Coronary artery (tissue), 2 donors: ENCODE measurements at regions not wholly inside any gene's neighbourhood (a gene's known extent, or its start where the extent isn't known, plus 50 kb on each side); places are given as distances from the start of the nearest gene placed in this dataset.

Experiments used
- DNase-seq: peaks from one replicate; pipeline ENCODE4 v3.0.0-alpha.2; 2017; ENCODE audit warnings: low spot score
- H3K27ac ChIP-seq, 2 donors: fragments of 200-600 bp; sonication (generic); one replicate each; pipeline ENCODE4 v1.5.1; 2016 to 2019
- H3K4me3 ChIP-seq: fragments of 200-600 bp; sonication (generic); 2 replicates; pipeline ENCODE4 v1.5.1; 2016; ENCODE audit warnings: mild to moderate bottlenecking, moderate library complexity
- TF ChIP-seq, protein P1 (sequence below): fragments of 200-600 bp; sonication (generic); IDR thresholded peaks from one replicate; pipeline ENCODE4 v1.5.1; 2019; ENCODE audit warnings: antibody characterized with exemption

DNA sequence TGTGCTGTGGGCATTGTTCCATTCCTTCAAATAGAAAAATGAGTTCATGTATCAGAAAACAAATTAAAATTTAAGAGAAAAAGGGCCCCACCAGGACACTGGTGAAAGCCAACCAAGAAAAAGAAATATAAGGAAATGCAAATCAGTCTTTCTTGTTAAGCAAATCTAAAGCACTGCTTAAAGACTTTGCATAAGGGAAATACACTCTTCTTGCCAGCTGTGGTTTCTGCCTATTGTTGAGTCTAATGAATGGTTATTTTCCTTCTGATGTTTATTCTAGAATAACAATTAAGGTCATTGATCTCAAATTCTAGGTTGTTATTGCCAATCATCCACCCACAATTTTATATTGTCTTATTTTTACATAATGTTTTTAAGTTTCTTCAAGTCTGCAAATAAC lies 158.6 kb upstream of the SNX7 start:
- no peak overlapping the region for H3K4me3 ChIP-seq
- TF ChIP-seq, protein P1, sequence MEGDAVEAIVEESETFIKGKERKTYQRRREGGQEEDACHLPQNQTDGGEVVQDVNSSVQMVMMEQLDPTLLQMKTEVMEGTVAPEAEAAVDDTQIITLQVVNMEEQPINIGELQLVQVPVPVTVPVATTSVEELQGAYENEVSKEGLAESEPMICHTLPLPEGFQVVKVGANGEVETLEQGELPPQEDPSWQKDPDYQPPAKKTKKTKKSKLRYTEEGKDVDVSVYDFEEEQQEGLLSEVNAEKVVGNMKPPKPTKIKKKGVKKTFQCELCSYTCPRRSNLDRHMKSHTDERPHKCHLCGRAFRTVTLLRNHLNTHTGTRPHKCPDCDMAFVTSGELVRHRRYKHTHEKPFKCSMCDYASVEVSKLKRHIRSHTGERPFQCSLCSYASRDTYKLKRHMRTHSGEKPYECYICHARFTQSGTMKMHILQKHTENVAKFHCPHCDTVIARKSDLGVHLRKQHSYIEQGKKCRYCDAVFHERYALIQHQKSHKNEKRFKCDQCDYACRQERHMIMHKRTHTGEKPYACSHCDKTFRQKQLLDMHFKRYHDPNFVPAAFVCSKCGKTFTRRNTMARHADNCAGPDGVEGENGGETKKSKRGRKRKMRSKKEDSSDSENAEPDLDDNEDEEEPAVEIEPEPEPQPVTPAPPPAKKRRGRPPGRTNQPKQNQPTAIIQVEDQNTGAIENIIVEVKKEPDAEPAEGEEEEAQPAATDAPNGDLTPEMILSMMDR, result no peak
- no peak for DNase-seq
- H3K27ac ChIP-seq, result no peak overlapping the region

DNA sequence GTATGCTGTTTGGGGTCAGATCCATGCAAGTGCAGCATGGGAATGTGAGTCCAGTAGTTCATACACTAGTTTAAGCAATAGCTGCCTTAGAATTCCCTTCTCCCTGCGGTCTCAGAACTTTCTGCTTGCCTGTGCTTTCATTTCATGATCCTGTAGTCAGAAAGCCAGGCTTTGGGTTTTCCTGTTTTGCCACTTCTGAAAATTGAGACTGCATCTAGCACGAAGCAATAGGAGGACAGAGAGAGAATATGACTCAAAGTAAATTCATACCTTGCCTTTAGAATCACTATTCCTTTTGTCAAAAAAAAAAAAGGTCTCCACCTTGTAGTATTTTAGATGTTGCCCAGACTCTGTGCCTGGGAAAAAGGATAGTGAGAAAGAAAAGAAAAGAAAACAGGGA lies 161.2 kb upstream of the SNX7 start:
- no peak overlapping the region for H3K27ac ChIP-seq
- TF ChIP-seq, protein P1, result no peak
- H3K4me3 ChIP-seq, result no peak overlapping the region
- DNase-seq, result no peak

DNA sequence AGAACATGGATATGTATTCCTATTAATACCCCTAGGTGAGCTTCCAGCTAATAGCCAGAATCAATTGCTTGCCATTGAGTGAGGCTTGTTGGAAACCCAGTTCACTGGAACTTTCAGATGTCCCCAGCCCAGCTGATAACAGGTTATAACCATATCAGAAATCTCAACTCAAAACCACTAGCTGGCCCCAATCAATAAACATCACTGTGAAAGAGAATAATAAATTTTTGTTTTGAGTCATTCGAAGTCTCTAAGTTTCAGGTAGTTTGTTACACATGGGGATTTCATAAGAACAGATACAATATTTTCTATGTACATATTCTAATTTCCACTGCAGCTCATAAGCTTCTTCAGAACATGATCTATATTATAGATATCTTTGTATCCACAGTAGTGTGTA lies 162.9 kb upstream of the SNX7 start:
- no peak overlapping the region for H3K4me3 ChIP-seq
- H3K27ac ChIP-seq, result no peak overlapping the region
- no peak for DNase-seq
- TF ChIP-seq, protein P1, result no peak

DNA sequence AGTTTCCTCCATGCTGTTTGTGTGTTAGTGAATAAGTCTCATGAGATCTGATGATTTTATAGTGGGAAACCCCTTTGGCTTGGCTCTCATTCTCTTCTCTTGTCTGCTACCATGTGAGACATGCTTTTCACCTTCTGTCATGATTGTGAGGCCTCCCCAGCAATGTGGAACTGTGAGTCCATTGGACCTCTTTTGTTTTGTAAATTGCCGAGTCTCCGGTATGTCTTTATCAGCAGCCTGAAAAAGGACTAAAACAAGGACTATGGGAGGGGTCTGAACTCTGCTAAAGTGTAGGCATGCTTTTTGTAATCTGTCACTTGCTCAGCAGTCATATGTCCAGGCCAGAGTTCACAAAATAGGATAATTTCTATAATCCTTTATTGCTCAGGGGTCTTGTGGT lies 164.0 kb upstream of the SNX7 start:
- no peak for DNase-seq
- H3K4me3 ChIP-seq, result no peak overlapping the region
- H3K27ac ChIP-seq, result no peak overlapping the region
- TF ChIP-seq, protein P1, result no peak

DNA sequence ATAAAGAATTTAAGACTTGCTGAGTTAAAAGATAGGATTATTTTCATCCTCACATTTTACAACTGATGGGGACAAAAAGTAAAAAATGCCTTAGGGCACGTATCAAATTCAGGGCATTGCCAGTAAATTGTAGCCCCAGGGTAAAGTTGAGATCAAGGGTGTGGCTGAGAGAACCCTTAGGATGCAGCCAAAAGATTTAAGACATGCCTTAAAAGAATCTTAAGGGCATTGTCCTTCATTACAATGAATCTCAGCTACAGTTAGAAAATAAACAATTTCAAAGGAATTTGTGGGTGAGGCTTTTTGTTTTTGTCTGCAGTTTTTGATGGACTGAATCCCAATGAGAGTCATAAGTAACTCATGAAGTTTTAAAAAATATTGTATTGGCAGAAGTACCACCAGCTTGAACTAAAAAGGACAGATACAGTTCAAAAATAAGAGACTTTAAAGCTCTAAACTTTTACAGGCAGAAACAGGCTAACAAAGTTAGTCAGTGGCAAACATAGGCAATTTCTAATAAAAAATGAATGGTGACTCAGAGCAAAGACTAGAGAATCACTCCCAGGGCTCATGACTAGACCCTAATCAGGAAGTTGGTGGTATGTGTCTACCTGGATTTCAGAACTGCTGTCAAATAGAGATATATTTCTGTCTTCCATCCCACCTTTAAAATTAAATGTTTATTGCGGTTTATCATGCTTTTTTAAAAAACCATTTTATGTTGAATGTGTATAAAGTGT lies 165.1 kb upstream of the SNX7 start:
- TF ChIP-seq, protein P1, result no peak
- no peak for DNase-seq
- Histone ChIP-seq H3K27ac (no peak overlapping the region), H3K4me3 (no peak overlapping the region)

DNA sequence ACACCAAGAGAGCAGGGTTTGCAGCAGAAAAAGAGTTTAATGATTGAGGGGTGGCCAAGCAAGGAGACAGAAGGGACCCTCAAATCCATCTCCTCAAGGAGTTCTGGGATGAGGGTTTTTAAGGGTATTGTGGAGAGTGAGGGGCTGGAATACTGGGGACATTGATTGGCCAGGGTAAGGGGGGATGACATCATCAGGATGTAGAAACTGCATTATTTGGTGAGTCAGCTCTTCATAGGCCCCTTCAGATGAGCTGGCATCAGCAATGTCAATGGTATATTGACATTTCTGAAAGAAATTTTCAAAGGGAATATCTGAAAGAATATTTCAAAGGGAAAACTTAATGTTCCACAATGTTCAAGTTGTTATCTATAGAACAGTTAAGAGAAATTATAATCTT lies 168.1 kb upstream of the SNX7 start:
- no peak overlapping the region for H3K4me3 ChIP-seq
- H3K27ac ChIP-seq, result no peak overlapping the region
- DNase-seq, result no peak
- TF ChIP-seq, protein P1, result no peak

DNA sequence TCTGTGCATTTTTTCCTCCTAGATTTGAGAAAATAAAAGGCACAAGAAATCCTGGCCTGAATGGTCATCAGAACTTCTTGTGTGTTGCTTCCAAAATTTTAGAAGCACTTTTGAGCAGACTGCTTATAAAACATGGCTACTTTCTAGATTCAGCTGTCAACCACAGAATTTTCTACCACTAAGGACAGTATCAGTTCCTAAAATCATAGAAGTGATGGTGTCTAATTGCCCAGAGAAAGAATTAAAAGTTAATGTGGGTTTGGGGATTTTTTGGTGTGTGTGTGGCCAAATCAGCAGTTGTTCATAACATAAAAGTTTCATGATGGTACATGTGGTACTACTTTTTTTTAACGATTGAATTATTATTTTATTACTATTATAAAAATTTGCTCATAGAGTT lies 171.4 kb upstream of the SNX7 start:
- TF ChIP-seq, protein P1, result no peak
- H3K4me3 ChIP-seq, result no peak overlapping the region
- DNase-seq, result no peak
- H3K27ac ChIP-seq, result no peak overlapping the region
